ENCODE measurements at regions not wholly inside any gene's neighbourhood (a gene's known extent, or its start where the extent isn't known, plus 50 kb on each side); places are given as distances from the start of the nearest gene placed in this dataset.
"Not testable (repeated sequence)": the region's sequence is repeated elsewhere in the genome, so short reads cannot be mapped to it uniquely, and the experiment has no call there.

DNA sequence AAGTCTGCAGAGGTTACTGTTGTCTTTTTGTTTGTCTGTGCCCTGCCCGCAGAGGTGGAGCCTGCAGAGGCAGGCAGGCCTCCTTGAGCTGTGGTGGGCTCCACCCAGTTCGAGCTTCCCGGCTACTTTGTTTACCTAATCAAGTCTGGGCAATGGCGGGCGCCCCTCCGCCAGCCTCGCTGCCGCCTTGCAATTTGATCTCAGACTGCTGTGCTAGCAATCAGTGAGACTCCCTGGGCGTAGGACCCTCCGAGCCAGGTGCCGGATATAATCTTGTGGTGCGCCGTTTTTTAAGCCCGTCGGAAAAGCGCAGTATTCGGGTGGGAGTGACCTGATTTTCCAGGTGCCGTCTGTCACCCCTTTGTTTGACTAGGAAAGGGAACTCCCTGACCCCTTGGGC lies 221.7 kb downstream of the RPRM start:
- TF ChIP-seq, protein P1, sequence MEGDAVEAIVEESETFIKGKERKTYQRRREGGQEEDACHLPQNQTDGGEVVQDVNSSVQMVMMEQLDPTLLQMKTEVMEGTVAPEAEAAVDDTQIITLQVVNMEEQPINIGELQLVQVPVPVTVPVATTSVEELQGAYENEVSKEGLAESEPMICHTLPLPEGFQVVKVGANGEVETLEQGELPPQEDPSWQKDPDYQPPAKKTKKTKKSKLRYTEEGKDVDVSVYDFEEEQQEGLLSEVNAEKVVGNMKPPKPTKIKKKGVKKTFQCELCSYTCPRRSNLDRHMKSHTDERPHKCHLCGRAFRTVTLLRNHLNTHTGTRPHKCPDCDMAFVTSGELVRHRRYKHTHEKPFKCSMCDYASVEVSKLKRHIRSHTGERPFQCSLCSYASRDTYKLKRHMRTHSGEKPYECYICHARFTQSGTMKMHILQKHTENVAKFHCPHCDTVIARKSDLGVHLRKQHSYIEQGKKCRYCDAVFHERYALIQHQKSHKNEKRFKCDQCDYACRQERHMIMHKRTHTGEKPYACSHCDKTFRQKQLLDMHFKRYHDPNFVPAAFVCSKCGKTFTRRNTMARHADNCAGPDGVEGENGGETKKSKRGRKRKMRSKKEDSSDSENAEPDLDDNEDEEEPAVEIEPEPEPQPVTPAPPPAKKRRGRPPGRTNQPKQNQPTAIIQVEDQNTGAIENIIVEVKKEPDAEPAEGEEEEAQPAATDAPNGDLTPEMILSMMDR (conservative IDR thresholded peaks at IDR 0.05 in 1 of 2, IDR thresholded peaks at IDR 0.05 in 1 of 2; ENCODE audit: extremely low read depth in 1 of 2, insufficient read depth in 1 of 2, low read depth in 1 of 2, low read length in 2 of 2) = not testable (repeated sequence)
- TF ChIP-seq EZH2 (IDR thresholded peaks at IDR 0.05; ENCODE audit: borderline replicate concordance, low read length) = not testable (repeated sequence)

All from mammary epithelial cell (primary cell).